Left hindlimb (tissue), 1 donor: ENCODE measurements at regions not wholly inside any gene's neighbourhood (a gene's known extent, or its start where the extent isn't known, plus 50 kb on each side); places are given as distances from the start of the nearest gene placed in this dataset.

Source experiments
- DNase-seq: peaks from one replicate; pipeline ENCODE4 v3.0.0-alpha.2; 2018

DNA sequence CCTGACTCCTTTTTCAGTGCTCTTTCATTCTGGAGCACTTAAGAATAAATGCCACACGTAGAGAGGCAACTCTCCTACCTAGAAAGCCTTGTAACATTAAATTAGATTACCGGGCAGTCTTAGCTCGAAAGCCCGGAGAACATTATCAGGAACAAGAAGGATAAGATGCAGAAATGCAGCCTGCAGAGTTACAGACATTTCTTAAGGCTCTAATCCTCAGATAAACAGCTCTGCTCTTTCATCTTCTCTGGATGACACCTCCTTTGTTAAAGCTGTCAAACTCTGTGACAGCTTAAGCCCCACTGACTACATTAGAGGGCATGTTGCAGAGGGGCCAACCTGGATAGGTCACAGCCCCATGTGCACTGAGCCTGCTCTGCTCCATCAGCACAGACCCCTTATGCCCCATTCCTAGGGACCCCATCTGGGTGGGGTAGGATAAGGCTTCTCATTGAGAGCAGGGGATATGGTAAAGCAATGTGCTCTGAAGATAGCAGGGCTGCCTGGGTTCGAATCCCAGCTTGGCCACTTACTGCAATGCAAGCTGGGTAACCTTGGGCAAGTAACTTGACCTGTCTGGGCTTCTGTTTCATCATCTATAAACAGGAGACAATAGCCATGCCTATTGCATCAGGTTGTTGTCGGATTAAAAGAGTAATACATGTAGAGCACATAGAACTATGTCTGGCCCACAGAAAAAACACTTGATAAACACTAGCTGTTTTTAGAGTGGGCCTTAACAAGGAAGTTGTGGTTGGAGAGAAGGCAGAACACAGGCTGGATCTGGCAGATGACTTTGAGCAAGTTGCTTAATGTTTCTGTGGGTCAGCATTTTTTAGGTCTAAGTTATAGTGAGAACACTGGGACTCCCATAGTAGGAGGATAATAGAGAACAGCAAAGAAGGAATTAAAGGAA is 111.4 kb downstream of the THNSL2 start:
- no peak for DNase-seq

- no peak for DNase-seq
Observed at GRCh38 chr2:88269836-88270235, 99.7 kb downstream of the THNSL2 start.

DNA sequence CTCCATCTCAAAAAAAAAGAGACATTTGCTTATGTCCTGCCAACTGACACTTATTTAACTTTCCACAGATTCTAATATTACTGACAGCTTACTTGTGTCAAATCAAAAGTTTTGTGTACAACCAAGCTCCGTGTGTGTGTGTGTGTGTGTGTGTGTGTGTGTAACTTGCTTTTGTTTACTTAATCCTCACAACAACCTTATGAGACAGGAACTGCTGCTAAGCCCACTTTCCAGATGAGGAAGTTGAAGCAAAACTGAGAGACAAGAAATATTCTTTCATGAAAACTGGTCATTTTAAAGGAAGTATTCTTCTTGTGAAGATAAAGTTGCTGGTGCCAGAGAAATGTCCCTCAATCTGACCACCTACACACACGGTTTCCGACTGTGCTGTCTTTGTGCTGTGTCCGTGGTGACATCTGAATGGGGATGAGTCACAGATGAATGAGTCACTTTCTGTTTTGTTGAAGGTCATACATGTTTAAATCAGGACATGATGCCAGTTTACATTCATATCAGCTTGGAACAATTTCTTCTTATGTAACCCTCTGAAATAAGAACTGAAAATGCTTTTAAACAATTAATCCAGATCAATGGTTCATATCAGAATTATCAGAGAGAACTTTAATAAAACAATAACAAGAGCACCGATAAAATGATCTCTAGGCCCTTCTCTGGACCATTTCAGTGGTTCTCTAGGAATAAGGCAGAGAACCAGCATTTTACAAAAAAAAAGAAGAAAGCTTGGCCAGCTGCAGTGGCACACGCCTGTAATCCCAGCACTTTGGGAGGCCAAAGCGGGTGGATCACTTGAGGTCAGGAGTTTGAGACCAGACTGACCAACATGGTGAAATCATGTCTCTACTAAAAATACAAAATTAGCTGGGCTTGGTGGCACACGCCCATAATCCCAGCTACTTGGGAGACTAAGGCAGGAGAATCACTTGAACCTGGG is 95.5 kb downstream of the THNSL2 start:
- DNase-seq, result no peak

DNA sequence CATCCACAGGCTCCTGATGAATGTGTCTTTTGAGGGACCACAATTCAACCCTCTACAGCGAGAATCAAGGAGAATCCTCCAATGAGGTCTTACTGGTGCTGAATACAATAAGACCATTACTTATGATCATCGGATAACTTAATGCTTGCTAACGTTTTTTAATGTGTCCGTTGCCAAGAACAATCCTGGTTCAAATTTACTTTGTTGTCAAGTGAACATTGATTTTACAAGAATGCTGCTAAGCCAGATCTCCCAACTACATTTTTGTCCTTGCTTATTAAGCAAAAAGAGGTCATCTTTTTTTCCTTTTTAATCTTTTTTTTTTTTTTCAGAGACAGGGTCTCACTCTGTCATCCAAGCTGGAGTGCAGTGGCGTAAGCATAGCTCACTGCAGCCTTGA is 93.7 kb downstream of the THNSL2 start:
- no peak for DNase-seq

DNA sequence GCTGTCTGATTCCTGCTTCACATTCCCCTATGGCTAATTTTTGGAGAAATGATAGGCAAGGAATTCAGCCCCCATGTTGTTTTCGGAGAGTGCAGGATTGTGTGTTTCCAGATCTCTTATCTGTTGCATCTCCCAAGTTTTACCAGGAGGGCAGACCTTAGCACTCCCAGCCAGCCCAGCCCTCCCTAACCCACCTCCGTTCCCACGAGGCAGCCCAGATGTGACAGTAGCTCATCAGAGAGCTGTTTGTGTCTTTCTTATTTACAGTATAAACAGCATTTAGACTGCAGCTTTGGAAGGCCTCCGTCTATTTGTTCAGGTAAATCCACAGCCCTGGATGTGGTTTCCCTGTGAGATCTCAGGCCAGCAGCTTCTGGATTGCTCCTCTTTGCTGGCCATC is 91.6 kb downstream of the THNSL2 start:
- DNase-seq, result no peak

- no peak for DNase-seq
Observed at GRCh38 chr2:88258208-88258607, 88.1 kb downstream of the THNSL2 start.

DNA sequence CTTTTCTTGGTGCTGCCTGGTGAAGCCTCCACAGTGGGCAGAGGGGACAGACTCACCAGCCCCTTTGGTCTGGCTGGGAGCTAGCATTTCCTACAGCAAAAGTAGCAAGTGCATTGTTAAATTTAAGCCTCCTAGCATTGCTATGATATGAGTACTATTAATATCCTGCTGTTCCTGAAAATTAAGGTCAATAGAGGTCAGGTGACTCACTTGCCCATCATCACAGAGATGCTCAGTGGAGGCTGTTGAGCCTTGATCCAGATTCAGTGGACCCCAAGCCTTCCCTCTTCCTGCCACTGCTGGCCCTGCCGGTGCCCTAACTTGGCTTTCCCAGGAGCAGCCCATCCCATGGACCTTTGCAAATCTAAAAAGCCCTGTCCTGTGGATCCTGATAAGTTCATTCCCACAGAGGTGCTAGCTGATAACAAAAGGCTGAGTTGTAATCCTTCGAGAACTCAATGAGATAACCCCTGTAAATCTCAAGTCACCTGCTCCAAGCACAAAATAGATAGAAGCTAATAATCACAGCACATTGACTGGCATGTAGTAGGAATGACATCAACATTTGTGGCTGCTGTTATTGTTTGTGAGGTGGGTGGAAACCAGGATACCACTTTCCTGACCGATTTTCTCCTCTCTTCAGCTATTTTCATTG is 84.4 kb downstream of the THNSL2 start:
- no peak for DNase-seq

GRCh38 chr2:88253997-88254396 is 83.9 kb downstream of the THNSL2 start:
- no peak for DNase-seq

DNA sequence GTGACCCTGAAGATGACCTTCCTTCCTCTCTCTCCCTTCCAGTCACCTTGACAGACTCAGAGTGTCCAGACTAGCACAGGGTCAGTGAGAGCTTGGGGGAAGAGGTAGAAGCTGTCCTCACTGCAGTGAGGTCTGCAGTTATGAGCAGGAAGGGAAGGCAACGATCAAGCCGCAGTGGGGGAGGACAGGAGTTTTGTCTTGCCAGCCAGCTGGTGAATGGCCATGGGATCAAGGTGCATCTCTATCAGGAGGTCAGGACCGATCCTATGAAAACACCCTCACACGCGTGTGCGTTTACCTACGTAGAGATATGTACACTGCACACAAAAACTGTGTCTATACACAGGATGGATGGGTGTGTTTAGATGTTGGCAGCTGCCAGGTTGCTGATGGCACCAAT is 83.2 kb downstream of the THNSL2 start:
- DNase-seq, result no peak

DNA sequence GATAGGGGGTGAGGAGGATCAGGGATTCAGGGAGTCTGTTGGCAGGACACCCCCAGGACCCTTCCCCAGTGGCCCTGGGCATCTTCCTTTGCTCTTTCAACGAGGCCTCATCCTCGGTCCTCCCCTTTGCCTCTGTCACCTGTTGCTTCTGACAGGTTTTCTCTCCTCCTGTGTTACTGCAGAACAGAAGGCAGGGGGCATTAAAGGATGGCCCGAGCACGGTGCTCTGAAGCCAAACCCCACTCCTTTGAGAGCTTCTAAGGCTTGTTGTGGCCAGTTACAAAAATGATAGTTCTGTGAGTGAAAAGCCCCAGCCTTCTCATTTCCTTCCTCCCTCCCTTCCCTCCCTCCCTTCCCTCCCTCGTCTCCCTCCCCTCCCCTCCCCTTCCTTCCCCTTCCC is 82.5 kb downstream of the THNSL2 start:
- DNase-seq, result no peak

- DNase-seq, result no peak
Observed at GRCh38 chr2:88252111-88252510, 82.0 kb downstream of the THNSL2 start.

GRCh38 chr2:88250404-88250803 is 80.3 kb downstream of the THNSL2 start:
- DNase-seq, result no peak

DNA sequence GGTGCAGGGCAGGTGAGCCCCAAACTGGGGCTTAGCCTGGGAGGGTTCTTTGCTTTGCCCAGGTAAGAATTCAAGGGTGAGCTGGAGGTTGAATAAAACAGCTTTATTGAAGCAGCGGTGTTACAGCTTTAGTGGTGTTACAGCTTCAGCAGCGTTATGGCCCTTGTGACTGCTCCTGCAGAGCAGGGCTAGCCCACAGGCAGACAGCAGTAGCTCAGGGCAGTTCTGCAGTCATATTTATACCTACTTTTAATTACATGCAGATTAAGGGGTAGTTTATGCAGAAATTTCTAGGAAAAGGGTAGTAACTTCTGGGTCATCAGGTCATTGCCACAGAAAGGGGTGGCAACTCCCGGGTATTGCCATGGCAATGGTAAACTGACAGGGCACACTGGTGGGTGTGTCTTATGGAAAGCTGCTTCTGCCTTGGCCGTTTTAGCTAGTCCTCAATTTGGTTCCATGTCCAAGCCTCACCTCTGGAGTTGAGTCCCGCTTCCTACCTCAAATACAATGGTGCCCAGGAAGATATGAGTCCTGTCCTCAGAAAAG is 78.2 kb downstream of the THNSL2 start:
- no peak for DNase-seq

DNA sequence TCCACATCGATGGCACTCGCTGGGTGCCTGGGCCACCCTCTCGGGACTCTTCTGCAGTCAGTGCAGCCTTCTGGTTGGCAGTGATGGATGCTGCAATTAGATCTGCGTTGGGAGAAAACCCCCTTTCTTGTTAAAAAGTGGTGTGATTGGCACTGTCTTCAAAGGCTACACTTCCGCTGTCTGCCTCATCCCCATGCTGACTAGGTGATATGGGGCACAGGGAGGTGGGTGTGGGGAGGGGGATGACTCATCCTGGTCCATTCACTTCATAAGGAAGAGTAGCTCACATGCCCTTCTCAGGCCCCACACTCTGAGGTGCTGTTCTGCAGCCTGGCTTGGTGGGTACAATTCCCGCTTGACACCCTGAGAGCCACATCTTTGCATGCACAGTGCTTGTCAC is 77.4 kb downstream of the THNSL2 start:
- DNase-seq, result no peak

DNA sequence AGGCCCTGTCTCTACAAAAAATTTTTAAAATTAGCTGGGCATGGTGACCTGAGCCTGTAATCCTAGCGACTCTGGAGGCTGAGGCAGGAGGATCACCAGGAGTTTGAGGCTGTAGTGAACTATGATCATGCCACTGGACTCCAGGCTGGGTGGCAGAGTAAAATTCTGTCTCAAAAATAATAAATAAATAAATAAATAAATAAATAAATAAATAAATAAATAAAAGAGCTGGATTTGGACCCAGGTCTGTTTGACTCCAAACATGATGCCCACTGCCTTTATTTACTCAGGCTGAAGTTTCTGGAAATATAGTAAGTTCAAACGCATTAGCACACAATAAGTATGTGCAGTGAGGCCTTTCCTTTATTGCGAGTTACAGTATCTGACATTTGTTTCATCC is 75.0 kb downstream of the THNSL2 start:
- DNase-seq, result no peak

DNA sequence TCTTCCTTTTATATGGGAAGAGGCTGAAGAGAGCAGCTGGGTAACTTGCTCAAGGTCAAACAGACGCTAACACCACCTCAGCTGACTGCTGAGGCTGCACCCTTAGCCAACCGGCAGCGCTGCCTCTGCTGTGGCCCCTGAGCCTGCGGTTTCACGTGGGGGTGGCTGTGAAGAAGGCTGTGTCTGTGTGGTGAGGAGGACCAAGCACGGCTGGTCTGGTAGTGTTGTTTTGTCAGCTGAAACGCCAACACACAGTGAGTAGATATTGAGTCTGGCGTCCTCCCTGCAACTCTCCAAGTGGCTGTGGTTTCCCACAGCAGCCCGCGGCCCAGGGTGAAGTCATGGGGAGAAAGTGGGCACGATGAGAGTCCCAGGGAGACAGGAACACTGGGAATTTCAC is 69.6 kb downstream of the THNSL2 start:
- DNase-seq, result no peak

GRCh38 chr2:88236666-88237065 is 66.5 kb downstream of the THNSL2 start:
- DNase-seq, result no peak
